ENCODE measurements at regions not wholly inside any gene's neighbourhood (a gene's known extent, or its start where the extent isn't known, plus 50 kb on each side); places are given as distances from the start of the nearest gene placed in this dataset.

DNA sequence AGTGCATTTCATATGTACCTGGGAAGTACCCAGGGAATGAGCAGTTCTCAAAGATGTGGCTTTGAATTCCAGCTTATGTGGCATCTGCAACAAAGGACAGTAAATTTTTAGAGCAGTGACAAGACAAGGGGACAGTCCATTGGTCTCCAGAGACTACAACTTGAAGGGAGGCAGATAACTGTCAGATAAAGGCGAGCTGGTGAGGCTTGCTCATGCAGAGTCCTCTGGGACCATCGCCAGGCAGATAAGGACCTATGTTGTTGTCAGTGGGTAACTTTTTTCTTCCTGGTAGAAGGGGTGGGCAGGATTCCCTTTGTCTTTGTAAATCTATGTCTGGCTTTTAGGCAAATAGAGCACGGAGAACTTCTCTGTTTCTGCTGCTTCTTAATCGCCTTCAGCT, 120.2 kb downstream of the ICE1 start:
- CTCF ChIA-PET, result no interaction called here
- Mint-ChIP-seq H3K4me1 (ENCODE audit: low read depth) (no peaks in the 10 kb centered on the region), H3K9me3 (no peaks in the 10 kb centered on the region), H3K27ac (no peak overlapping the region), H3K36me3 (ENCODE audit: low read depth) (no peaks in the 10 kb centered on the region), H3K4me3 (no peak overlapping the region), H3K27me3 (ENCODE audit: low read depth) (peaks cover 13% of the 10 kb centered on the region)
- no peak for DNase-seq
- intact Hi-C loops (cut with micrococcal nuclease), result no loop called here

DNA sequence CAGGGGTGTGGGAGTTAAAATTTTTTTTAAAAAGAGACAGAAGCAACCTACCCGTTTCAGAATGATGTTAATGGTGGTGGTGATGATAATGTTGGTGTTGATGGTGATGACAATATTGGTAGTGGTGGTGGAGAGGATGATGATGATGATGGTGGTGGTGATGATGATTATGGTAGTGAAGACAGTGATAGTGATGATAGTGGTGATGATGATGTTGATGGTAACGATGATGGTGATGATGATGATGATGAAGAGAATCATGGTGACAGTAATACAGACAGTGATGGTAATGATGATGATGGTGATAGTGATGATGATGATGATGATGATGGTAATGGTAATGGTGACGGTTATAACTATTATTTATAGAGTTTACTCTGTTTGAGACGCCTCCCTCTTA, 117.6 kb downstream of the ICE1 start:
- H3K27me3 Mint-ChIP-seq (ENCODE audit: low read depth), result peaks cover 4% of the 10 kb centered on the region
- no peaks in the 10 kb centered on the region for H3K9me3 Mint-ChIP-seq
- H3K36me3 Mint-ChIP-seq (ENCODE audit: low read depth), result no peaks in the 10 kb centered on the region
- no peak overlapping the region for H3K4me3 Mint-ChIP-seq
- CTCF ChIA-PET, result no interaction called here
- no peak overlapping the region for H3K27ac Mint-ChIP-seq
- no peaks in the 10 kb centered on the region for H3K4me1 Mint-ChIP-seq (ENCODE audit: low read depth)
- intact Hi-C loops (cut with micrococcal nuclease), result no loop called here
- DNase-seq, result no peak
